K562 (cell line): ENCODE measurements at regions not wholly inside any gene's neighbourhood (a gene's known extent, or its start where the extent isn't known, plus 50 kb on each side); places are given as distances from the start of the nearest gene placed in this dataset.

ENCODE experiments used
- BHLHE40 ChIP-seq: IDR thresholded peaks from 2 replicates; pipeline ENCODE4 v1.6.1; 2011; ENCODE audit warnings: low read length, improper control_type of control experiment
- CBFB ChIP-seq: sonication (generic); formaldehyde crosslinking; IDR thresholded peaks from 2 replicates; pipeline ENCODE4 v1.4.0; 2020; ENCODE audit warnings: mild to moderate bottlenecking, missing genetic modification reagents
- EWSR1 ChIP-seq: fragments of 450-650 bp; IDR thresholded peaks from 2 replicates; pipeline ENCODE4 v1.6.1; 2018; ENCODE audit warnings: borderline replicate concordance, mild to moderate bottlenecking, low read depth, moderate library complexity; ENCODE audit not compliant: partially characterized antibody
- MEF2D ChIP-seq: conservative IDR thresholded peaks from 2 replicates; pipeline ENCODE4 v1.6.1; 2016; ENCODE audit warnings: low read depth, missing genetic modification characterization, missing compliant biosample characterization
- TOE1 ChIP-seq, 2 experiments: fragments of 450-650 bp in 1 of 2; sonication (generic) in 1 of 2; formaldehyde crosslinking in 1 of 2; IDR thresholded peaks; 2 replicates each; pipeline versions ENCODE4 v1.7.1 to v1.8.0; 2016 to 2022; ENCODE audit warnings: borderline replicate concordance in 2 of 2, mild to moderate bottlenecking in 2 of 2, antibody characterized with exemption in 1 of 2, inconsistent platforms in 1 of 2, low read depth in 1 of 2, missing genetic modification reagents in 1 of 2, moderate library complexity in 1 of 2
- TF ChIP-seq, protein P1 (sequence below), 3 experiments: IDR thresholded peaks in 2 of 3; conservative IDR thresholded peaks in 1 of 3; 2 replicates each; pipeline ENCODE4 v1.5.1; 2011 to 2012; ENCODE audit warnings: low read length in 3 of 3, mild to moderate bottlenecking in 3 of 3, control low read depth in 2 of 3, improper control_type of control experiment in 1 of 3, inconsistent platforms in 1 of 3, low read depth in 1 of 3, mixed read lengths in 1 of 3, moderate library complexity in 1 of 3; ENCODE audit not compliant: insufficient read depth in 2 of 3
- TF ChIP-seq, protein P2 (sequence below): fragments of 150-350 bp; IDR thresholded peaks from 2 replicates; pipeline ENCODE4 v1.6.1; 2014; ENCODE audit warnings: low read depth, mild to moderate bottlenecking, low read length, borderline replicate concordance
- TF ChIP-seq, protein P3 (sequence below): fragments of 150-350 bp; conservative IDR thresholded peaks from 2 replicates; pipeline ENCODE4 v1.6.1; 2014; ENCODE audit warnings: low read length

DNA sequence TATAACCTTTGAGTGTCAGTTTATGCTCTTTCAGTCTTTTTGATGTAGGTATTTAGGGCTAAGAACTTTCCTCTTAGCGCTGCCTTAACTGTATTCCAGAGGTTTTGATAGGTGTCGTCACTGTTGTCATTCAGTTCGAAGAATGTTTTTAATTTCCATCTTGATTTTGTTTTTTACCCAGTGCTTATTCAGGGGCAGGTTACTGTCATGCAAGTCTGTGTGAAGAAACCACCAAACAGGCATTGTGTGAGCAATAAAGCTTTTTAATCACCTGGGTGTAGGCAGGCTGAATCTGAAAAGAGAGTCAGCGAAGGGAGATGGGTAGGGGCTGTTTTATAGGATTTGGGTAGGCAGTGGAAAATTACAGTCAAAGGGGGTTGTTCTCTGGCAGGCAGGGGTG is 142.0 kb upstream of the USP9Y start:
- TF ChIP-seq, protein P1, sequence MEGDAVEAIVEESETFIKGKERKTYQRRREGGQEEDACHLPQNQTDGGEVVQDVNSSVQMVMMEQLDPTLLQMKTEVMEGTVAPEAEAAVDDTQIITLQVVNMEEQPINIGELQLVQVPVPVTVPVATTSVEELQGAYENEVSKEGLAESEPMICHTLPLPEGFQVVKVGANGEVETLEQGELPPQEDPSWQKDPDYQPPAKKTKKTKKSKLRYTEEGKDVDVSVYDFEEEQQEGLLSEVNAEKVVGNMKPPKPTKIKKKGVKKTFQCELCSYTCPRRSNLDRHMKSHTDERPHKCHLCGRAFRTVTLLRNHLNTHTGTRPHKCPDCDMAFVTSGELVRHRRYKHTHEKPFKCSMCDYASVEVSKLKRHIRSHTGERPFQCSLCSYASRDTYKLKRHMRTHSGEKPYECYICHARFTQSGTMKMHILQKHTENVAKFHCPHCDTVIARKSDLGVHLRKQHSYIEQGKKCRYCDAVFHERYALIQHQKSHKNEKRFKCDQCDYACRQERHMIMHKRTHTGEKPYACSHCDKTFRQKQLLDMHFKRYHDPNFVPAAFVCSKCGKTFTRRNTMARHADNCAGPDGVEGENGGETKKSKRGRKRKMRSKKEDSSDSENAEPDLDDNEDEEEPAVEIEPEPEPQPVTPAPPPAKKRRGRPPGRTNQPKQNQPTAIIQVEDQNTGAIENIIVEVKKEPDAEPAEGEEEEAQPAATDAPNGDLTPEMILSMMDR (IDR thresholded peaks at IDR 0.05 in 2 of 3, conservative IDR thresholded peaks at IDR 0.05 in 1 of 3; ENCODE audit: insufficient read depth in 2 of 3, low read depth in 1 of 3, low read length in 3 of 3), result no peak
- TF ChIP-seq EWSR1 (no peak), BHLHE40 (no peak), TOE1 (IDR thresholded peaks at IDR 0.05; ENCODE audit: borderline replicate concordance) (no peak), TOE1 (CRISPR knock-in tag; IDR thresholded peaks at IDR 0.05; ENCODE audit: borderline replicate concordance, low read depth) (no peak), MEF2D (tag) (no peak), CBFB (no peak)
- TF ChIP-seq, protein P2, sequence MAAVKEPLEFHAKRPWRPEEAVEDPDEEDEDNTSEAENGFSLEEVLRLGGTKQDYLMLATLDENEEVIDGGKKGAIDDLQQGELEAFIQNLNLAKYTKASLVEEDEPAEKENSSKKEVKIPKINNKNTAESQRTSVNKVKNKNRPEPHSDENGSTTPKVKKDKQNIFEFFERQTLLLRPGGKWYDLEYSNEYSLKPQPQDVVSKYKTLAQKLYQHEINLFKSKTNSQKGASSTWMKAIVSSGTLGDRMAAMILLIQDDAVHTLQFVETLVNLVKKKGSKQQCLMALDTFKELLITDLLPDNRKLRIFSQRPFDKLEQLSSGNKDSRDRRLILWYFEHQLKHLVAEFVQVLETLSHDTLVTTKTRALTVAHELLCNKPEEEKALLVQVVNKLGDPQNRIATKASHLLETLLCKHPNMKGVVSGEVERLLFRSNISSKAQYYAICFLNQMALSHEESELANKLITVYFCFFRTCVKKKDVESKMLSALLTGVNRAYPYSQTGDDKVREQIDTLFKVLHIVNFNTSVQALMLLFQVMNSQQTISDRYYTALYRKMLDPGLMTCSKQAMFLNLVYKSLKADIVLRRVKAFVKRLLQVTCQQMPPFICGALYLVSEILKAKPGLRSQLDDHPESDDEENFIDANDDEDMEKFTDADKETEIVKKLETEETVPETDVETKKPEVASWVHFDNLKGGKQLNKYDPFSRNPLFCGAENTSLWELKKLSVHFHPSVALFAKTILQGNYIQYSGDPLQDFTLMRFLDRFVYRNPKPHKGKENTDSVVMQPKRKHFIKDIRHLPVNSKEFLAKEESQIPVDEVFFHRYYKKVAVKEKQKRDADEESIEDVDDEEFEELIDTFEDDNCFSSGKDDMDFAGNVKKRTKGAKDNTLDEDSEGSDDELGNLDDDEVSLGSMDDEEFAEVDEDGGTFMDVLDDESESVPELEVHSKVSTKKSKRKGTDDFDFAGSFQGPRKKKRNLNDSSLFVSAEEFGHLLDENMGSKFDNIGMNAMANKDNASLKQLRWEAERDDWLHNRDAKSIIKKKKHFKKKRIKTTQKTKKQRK, result no peak
- TF ChIP-seq, protein P3, sequence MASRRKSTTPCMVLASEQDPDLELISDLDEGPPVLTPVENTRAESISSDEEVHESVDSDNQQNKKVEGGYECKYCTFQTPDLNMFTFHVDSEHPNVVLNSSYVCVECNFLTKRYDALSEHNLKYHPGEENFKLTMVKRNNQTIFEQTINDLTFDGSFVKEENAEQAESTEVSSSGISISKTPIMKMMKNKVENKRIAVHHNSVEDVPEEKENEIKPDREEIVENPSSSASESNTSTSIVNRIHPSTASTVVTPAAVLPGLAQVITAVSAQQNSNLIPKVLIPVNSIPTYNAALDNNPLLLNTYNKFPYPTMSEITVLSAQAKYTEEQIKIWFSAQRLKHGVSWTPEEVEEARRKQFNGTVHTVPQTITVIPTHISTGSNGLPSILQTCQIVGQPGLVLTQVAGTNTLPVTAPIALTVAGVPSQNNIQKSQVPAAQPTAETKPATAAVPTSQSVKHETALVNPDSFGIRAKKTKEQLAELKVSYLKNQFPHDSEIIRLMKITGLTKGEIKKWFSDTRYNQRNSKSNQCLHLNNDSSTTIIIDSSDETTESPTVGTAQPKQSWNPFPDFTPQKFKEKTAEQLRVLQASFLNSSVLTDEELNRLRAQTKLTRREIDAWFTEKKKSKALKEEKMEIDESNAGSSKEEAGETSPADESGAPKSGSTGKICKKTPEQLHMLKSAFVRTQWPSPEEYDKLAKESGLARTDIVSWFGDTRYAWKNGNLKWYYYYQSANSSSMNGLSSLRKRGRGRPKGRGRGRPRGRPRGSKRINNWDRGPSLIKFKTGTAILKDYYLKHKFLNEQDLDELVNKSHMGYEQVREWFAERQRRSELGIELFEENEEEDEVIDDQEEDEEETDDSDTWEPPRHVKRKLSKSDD, result no peak
